ENCODE measurements at regions not wholly inside any gene's neighbourhood (a gene's known extent, or its start where the extent isn't known, plus 50 kb on each side); places are given as distances from the start of the nearest gene placed in this dataset.

GRCh38 chr10:113420057-113420732 lies 132.7 kb upstream of the HABP2 start:
- no peak for DNase-seq (ENCODE audit: low spot score)

GRCh38 chr10:113420733-113421675 lies 131.8 kb upstream of the HABP2 start:
- DNase-seq (ENCODE audit: low spot score) = no peak

GRCh38 chr10:113422371-113422770 lies 130.5 kb upstream of the HABP2 start:
- no peak for DNase-seq (ENCODE audit: low spot score)

GRCh38 chr10:113423981-113424721 lies 128.7 kb upstream of the HABP2 start:
- no peak for DNase-seq (ENCODE audit: low spot score)

GRCh38 chr10:113425008-113425407 lies 127.8 kb upstream of the HABP2 start:
- no peak for DNase-seq (ENCODE audit: low spot score)

GRCh38 chr10:113425541-113425951 lies 127.3 kb upstream of the HABP2 start:
- no peak for DNase-seq (ENCODE audit: low spot score)

- no peak for DNase-seq (ENCODE audit: low spot score)
These were observed 126.5 kb upstream of the HABP2 start for GRCh38 chr10:113426181-113426877.

GRCh38 chr10:113427236-113427735 lies 125.6 kb upstream of the HABP2 start:
- DNase-seq (ENCODE audit: low spot score) = no peak

- DNase-seq (ENCODE audit: low spot score) = no peak
These were observed 124.9 kb upstream of the HABP2 start for GRCh38 chr10:113427811-113428558.

- DNase-seq (ENCODE audit: low spot score) = no peak
These were observed 122.0 kb upstream of the HABP2 start for GRCh38 chr10:113430634-113431397.

- DNase-seq (ENCODE audit: low spot score) = no peak
These were observed 121.3 kb upstream of the HABP2 start for GRCh38 chr10:113431398-113432160.

GRCh38 chr10:113433711-113434110 lies 119.1 kb upstream of the HABP2 start:
- DNase-seq (ENCODE audit: low spot score) = no peak

GRCh38 chr10:113434315-113434714 lies 118.5 kb upstream of the HABP2 start:
- DNase-seq (ENCODE audit: low spot score) = no peak

- no peak for DNase-seq (ENCODE audit: low spot score)
These were observed 117.9 kb upstream of the HABP2 start for GRCh38 chr10:113434950-113435349.

GRCh38 chr10:113435881-113436280 lies 117.0 kb upstream of the HABP2 start:
- no peak for DNase-seq (ENCODE audit: low spot score)

GRCh38 chr10:113436851-113437250 lies 116.0 kb upstream of the HABP2 start:
- no peak for DNase-seq (ENCODE audit: low spot score)

GRCh38 chr10:113438652-113439051 lies 114.2 kb upstream of the HABP2 start:
- no peak for DNase-seq (ENCODE audit: low spot score)

GRCh38 chr10:113441220-113441619 lies 111.6 kb upstream of the HABP2 start:
- no peak for DNase-seq (ENCODE audit: low spot score)

GRCh38 chr10:113441686-113442270 lies 111.1 kb upstream of the HABP2 start:
- DNase-seq (ENCODE audit: low spot score) = no peak
